ENCODE measurements at regions not wholly inside any gene's neighbourhood (a gene's known extent, or its start where the extent isn't known, plus 50 kb on each side); places are given as distances from the start of the nearest gene placed in this dataset.

DNA sequence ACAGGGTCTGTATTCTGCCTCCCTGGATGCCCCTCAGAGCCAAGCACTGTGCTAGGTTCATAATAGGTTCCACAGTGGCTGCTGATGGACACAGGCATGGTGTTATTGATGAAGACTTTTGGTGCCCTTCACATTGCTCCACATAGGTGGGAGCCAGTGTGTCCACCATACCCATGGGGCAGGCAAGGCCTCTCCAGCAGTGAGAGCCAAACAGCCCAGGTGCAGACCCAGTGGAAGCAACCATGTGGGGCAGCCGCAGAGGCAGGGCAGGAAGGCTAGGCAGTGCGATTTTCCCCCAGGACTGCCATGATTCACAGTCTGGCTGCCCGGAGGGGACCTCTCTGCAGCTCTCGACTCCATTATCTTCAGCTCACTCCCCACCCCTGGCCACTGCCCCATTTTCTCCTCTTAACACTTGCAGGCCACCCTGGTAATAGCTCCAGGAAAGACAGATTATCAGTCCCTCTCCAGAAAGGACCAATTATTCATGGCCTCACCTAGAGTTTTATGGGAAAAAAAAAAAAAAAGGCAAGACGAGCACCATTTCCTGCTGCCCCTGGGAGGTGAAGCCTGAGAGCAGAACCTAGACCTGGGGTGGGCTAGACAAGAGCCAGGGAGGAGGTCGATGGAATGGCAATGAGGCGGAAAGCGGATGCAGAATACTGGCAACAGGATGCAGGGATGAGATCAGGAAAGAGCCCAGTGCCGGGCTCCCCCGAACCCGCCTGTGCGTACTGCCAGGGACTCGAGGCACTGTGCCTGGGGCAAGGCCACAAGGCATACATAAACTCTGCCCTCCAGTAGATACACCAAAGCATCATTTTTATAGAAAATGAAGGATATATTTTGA, 343.0 kb upstream of the NCAM1 start:
- H3K4me2 ChIP-seq (ENCODE audit: low read length) = no peak overlapping the region

More for the DNA sequence above, 343.0 kb upstream of the NCAM1 start:
- intact Hi-C loops (cut with micrococcal nuclease) = no loop called here
- Histone ChIP-seq H3K27me3 (ENCODE audit: insufficient read depth, low read length) (no peaks in the 10 kb centered on the region), H3K27ac (ENCODE audit: low read depth, low read length) (no peak overlapping the region), H3K4me3 (replicated peaks in 1 of 2; ENCODE audit: low read depth in 1 of 2, low read length in 2 of 2) (no peak overlapping the region), H3K9me3 (ENCODE audit: control insufficient read depth in 1 of 2, insufficient read depth in 1 of 2, low read depth in 1 of 2, low read length in 2 of 2) (no peaks in the 10 kb centered on the region), H3K36me3 (ENCODE audit: control insufficient read depth in 1 of 2, insufficient read depth in 2 of 2, low read length in 2 of 2) (no peaks in the 10 kb centered on the region), H2AFZ (ENCODE audit: low read depth, low read length, poor library complexity, severe bottlenecking) (no peak overlapping the region), H3K4me1 (ENCODE audit: control insufficient read depth in 1 of 2, insufficient read depth in 2 of 2, low read length in 2 of 2) (peaks cover 16 to 37% of the 10 kb centered on the region in 2 experiments), H3K9me2 (ENCODE audit: insufficient read depth) (no peaks in the 10 kb centered on the region), H3K79me2 (ENCODE audit: insufficient read depth, low read length) (no peaks in the 10 kb centered on the region), H4K20me1 (ENCODE audit: insufficient read depth) (no peaks in the 10 kb centered on the region), H3K9ac (ENCODE audit: low read length) (no peak overlapping the region)
- TF ChIP-seq MAX (IDR thresholded peaks at IDR 0.05) = no peak
- no peak for TF ChIP-seq CEBPB (IDR thresholded peaks at IDR 0.05; ENCODE audit: low read depth)
- no peak for TF ChIP-seq JUND (IDR thresholded peaks at IDR 0.05)
- no peak for TF ChIP-seq EZH2phosphoT487 (IDR thresholded peaks at IDR 0.05; ENCODE audit: borderline replicate concordance)
- TF ChIP-seq POLR2A (IDR thresholded peaks at IDR 0.05; ENCODE audit: borderline replicate concordance, extremely low read depth, insufficient read depth, insufficient read length) = no peak
- no peak for TF ChIP-seq SRF (IDR thresholded peaks at IDR 0.05; ENCODE audit: low read depth)
- TF ChIP-seq EZH2 (IDR thresholded peaks at IDR 0.05) = no peak
- TF ChIP-seq YY1 (IDR thresholded peaks at IDR 0.05; ENCODE audit: extremely low read depth, insufficient replicate concordance, low read depth, low read length) = no peak
- TF ChIP-seq POLR2AphosphoS5 (IDR thresholded peaks at IDR 0.05; ENCODE audit: low read depth, low read length) = no peak
- no peak for TF ChIP-seq EGR1 (IDR thresholded peaks at IDR 0.05; ENCODE audit: low read depth)
- TF ChIP-seq CTCF (IDR thresholded peaks at IDR 0.05 in 2 of 3, conservative IDR thresholded peaks at IDR 0.05 in 1 of 3; ENCODE audit: borderline replicate concordance in 1 of 3, insufficient read depth in 1 of 3, low read depth in 2 of 3, low read length in 2 of 3) = no peak
- TF ChIP-seq TCF7L2 (IDR thresholded peaks at IDR 0.05; ENCODE audit: borderline replicate concordance, extremely low read depth, insufficient read depth, insufficient read length) = no peak
- no peak for TF ChIP-seq RAD21 (IDR thresholded peaks at IDR 0.05; ENCODE audit: low read depth)
- ChIA-PET CTCF (no interaction called here), POLR2A (no interaction called here), RAD21 (ENCODE audit: low non-redundant PET in 1 of 2, low total read pairs in 2 of 2, uncharacterized antibody in 2 of 2, unreplicated experiment in 2 of 2) (no interaction called here)
- ATAC-seq (no peak), DNase-seq (ENCODE audit: low read depth, low spot score) (no peak)
- BruUV-seq (replicated peaks) = no TSS peak

Data from HCT116 (cell line).